Duodenal mucosa (tissue), 2 donors: ENCODE measurements at regions not wholly inside any gene's neighbourhood (a gene's known extent, or its start where the extent isn't known, plus 50 kb on each side); places are given as distances from the start of the nearest gene placed in this dataset.
"Not testable (repeated sequence)": the region's sequence is repeated elsewhere in the genome, so short reads cannot be mapped to it uniquely, and the experiment has no call there.

Experiments
- H3K27ac ChIP-seq: one replicate; pipeline ENCODE4 v1.7.0; 2013; ENCODE audit warnings: low read depth, low read length
- H3K27me3 ChIP-seq, 2 donors: one replicate each; pipeline ENCODE4 v1.7.0; 2013; ENCODE audit warnings: low read length in 2 of 2, control low read depth in 1 of 2; ENCODE audit not compliant: insufficient read depth in 2 of 2, control insufficient read depth in 1 of 2
- H3K36me3 ChIP-seq, 2 donors: one replicate each; pipeline ENCODE4 v1.7.0; 2013; ENCODE audit warnings: low read length in 2 of 2, control low read depth in 1 of 2; ENCODE audit not compliant: insufficient read depth in 2 of 2, control insufficient read depth in 1 of 2
- H3K4me1 ChIP-seq, 2 donors: one replicate each; pipeline ENCODE4 v1.7.0; 2013; ENCODE audit warnings: low read length in 2 of 2, control low read depth in 1 of 2; ENCODE audit not compliant: insufficient read depth in 2 of 2, control insufficient read depth in 1 of 2
- H3K4me3 ChIP-seq, 2 donors: one replicate each; pipeline ENCODE4 v1.7.0; 2013; ENCODE audit warnings: low read length in 2 of 2, low read depth in 1 of 2
- H3K9ac ChIP-seq, 2 donors: one replicate each; pipeline ENCODE4 v1.7.0; 2013; ENCODE audit warnings: low read length in 2 of 2, low read depth in 1 of 2
- H3K9me3 ChIP-seq, 2 donors: one replicate each; pipeline ENCODE4 v1.7.0; 2013; ENCODE audit warnings: low read length in 2 of 2, control low read depth in 1 of 2; ENCODE audit not compliant: control insufficient read depth in 1 of 2

DNA sequence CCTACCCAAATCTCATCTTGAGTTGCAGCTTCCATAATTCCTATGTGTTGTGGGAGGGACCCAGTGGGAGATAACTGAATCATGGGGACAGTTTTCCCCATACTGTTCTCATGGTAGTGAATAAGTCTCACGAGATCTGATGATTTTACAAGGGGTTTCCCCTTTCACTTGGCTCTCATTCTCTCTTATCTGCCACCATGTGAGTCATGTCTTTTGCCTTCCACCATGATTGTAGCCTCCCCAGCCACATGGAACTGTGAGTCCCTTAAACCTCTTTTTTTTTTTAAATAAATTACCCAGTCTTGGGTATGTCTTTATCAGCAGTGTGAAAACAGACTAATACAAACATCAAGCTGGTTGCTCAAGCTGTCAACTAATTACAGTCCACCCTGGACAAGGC lies 149.6 kb upstream of the PDE1C start:
- not testable (repeated sequence) for H3K9me3 ChIP-seq, H3K27ac ChIP-seq, H3K4me3 ChIP-seq, H3K27me3 ChIP-seq, H3K4me1 ChIP-seq, H3K36me3 ChIP-seq, H3K9ac ChIP-seq

- Histone ChIP-seq H3K9ac (no peak overlapping the region), H3K27ac (no peak overlapping the region)
Measured at GRCh38 chr7:32219416-32219815, 149.2 kb upstream of the PDE1C start.

DNA sequence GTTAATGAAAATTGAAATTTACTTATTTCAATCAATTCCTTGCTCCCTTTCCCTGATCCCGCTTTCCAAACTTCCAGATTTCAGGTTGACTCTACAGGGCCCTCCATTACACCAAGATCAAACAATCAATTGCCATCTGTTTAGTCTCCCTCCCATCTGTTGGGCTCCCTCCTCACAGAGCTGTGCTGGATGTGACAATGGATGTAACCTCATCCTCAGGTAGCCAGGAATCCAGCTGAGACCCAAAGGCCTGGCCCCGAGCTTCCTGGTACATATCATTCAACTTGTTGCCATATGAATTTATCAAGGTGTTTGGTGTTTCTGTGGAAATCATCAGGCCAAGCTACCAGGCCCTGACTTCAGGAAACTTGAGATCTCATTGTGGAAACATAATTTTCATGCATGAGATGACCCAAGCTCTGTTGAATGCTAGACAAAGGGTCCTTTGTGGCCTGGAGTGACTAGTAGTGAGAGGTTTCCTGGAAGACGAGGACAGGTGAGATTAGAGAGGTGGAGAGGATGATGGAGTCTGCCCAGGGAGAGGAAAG lies 148.6 kb upstream of the PDE1C start:
- H3K4me3 ChIP-seq, result no peak overlapping the region
- H3K36me3 ChIP-seq, result no peaks in the 10 kb centered on the region
- no peak overlapping the region for H3K27ac ChIP-seq
- H3K4me1 ChIP-seq, result no peaks in the 10 kb centered on the region
- no peak overlapping the region for H3K9ac ChIP-seq
- H3K27me3 ChIP-seq, result no peaks in the 10 kb centered on the region
- H3K9me3 ChIP-seq, result no peaks in the 10 kb centered on the region

More at GRCh38 chr7:32219416-32219815, 149.2 kb upstream of the PDE1C start:
- Histone ChIP-seq H3K36me3 (no peaks in the 10 kb centered on the region), H3K4me3 (no peak overlapping the region), H3K27me3 (no peaks in the 10 kb centered on the region), H3K4me1 (no peaks in the 10 kb centered on the region), H3K9me3 (no peaks in the 10 kb centered on the region)

DNA sequence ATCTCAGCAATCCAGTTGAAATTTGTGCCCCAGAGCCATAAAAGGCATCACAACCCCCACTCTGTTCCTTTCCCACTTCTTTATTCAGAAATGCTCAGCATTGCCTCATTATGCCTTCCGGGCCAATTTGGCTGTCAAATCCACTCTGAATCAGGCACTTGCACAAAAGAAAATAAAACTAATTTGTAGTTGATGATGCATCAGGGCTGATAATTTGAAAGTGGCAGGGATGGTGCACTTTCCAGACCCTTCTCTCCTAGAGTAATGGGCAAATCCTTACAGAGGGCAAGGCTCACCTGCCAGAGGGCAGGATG lies 147.9 kb upstream of the PDE1C start:
- Histone ChIP-seq H3K27ac (no peak overlapping the region), H3K27me3 (no peaks in the 10 kb centered on the region), H3K36me3 (no peaks in the 10 kb centered on the region), H3K9me3 (no peaks in the 10 kb centered on the region), H3K9ac (no peak overlapping the region), H3K4me1 (no peaks in the 10 kb centered on the region), H3K4me3 (no peak overlapping the region)

- Histone ChIP-seq H3K9me3 (no peaks in the 10 kb centered on the region), H3K27ac (no peak overlapping the region), H3K4me1 (no peaks in the 10 kb centered on the region), H3K27me3 (no peaks in the 10 kb centered on the region), H3K36me3 (no peaks in the 10 kb centered on the region), H3K4me3 (no peak overlapping the region), H3K9ac (no peak overlapping the region)
Measured at GRCh38 chr7:32217341-32218153, 147.3 kb upstream of the PDE1C start.

GRCh38 chr7:32216759-32217158 lies 146.6 kb upstream of the PDE1C start:
- Histone ChIP-seq H3K4me1 (no peaks in the 10 kb centered on the region), H3K36me3 (no peaks in the 10 kb centered on the region), H3K9me3 (no peaks in the 10 kb centered on the region), H3K27me3 (peaks cover 0 to 3% of the 10 kb centered on the region in 2 donors), H3K9ac (no peak overlapping the region), H3K27ac (no peak overlapping the region), H3K4me3 (no peak overlapping the region)

DNA sequence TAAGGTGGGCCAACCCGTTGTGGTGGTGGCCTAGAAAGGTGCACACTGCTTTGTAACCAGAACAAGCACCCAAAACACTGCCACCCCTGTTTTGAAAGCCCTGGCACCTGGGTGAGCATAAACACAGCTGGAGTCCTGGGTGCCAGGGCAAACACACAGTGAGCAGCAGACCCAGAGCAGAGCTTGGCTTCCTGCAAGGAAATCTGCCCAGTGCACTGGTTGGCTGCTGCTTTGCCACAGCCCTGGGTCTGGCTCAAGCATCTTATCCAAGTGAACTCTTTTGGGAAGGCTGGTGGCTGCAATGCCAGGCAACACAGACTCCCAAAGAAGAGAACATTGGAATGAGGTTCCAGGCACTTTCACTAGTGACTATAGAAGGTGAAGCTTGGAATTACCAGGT lies 145.5 kb upstream of the PDE1C start:
- H3K36me3 ChIP-seq, result no peaks in the 10 kb centered on the region
- H3K4me1 ChIP-seq, result no peaks in the 10 kb centered on the region
- H3K27ac ChIP-seq, result no peak overlapping the region
- H3K27me3 ChIP-seq, result peaks cover 0 to 3% of the 10 kb centered on the region in 2 donors
- no peak overlapping the region for H3K9ac ChIP-seq
- no peaks in the 10 kb centered on the region for H3K9me3 ChIP-seq
- H3K4me3 ChIP-seq, result no peak overlapping the region

DNA sequence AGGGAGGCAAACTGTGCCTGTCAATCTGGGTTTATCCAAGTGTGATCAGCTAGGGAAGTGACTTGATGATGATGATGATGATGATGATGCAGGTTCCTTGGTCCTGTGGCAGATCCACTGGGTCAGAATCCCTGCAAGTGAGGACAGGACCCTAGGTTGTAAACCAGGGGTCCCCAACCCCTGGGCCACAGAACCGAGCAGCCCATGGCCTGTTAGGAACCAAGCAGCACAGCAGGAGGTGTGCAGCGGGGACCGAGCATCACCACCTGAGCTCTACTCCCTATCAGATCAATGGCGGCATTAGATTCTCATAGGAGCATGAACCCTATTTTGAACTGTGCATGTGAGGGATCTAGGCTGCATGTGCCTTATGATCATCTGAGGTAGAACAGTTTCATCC lies 144.7 kb upstream of the PDE1C start:
- Histone ChIP-seq H3K27ac (no peak overlapping the region), H3K4me1 (no peaks in the 10 kb centered on the region), H3K36me3 (no peaks in the 10 kb centered on the region), H3K9ac (no peak overlapping the region), H3K4me3 (no peak overlapping the region), H3K27me3 (peaks cover 0 to 3% of the 10 kb centered on the region in 2 donors), H3K9me3 (no peaks in the 10 kb centered on the region)

DNA sequence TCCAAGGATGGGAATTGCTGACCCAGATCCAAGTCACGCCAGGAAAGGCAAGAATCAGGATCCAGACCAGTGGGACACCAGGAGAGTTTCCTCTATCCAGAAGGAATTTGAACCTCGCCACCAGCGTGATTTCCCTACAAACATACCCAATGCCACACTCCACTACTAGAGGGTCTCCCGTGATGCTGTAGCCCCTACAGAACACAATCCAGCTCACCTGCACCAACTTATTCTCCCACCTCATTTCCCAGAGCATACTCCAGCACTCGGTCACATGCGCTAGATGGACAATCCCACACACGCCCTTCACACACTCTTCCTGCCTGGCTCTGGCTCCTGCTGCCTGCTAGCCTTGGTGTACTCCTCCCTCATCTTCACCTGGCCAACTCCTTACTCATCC lies 142.1 kb upstream of the PDE1C start:
- H3K36me3 ChIP-seq, result no peaks in the 10 kb centered on the region
- no peak overlapping the region for H3K9ac ChIP-seq
- no peak overlapping the region for H3K27ac ChIP-seq
- H3K4me1 ChIP-seq, result no peaks in the 10 kb centered on the region
- no peaks in the 10 kb centered on the region for H3K9me3 ChIP-seq
- no peak overlapping the region for H3K4me3 ChIP-seq
- H3K27me3 ChIP-seq, result peaks cover 0 to 3% of the 10 kb centered on the region in 2 donors

DNA sequence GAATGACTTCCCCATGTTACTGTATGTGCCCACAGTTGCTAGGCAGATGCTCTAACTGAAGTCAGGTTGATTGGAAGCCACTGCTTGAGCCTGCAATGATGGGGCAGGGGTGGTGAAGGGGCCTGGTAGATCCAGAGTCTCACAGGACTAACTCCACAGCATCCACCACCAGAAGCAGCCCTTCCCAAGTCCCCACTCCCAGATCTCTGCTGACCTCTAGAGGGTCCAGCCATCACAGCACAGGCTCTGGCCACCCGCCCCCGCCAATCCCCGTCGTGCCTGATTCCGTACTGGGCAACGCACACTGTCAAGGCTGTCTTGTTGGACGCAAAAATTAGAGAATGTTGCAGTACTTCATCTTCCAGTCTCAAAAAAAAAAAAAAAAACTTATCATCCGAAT lies 136.8 kb upstream of the PDE1C start:
- H3K9ac ChIP-seq, result no peak overlapping the region
- no peak overlapping the region for H3K4me3 ChIP-seq
- H3K9me3 ChIP-seq, result no peaks in the 10 kb centered on the region

More for the DNA sequence above, 136.8 kb upstream of the PDE1C start:
- Histone ChIP-seq H3K4me1 (peaks cover 0 to 4% of the 10 kb centered on the region in 2 donors), H3K27me3 (no peaks in the 10 kb centered on the region), H3K36me3 (no peaks in the 10 kb centered on the region), H3K27ac (no peak overlapping the region)
